ENCODE measurements at regions not wholly inside any gene's neighbourhood (a gene's known extent, or its start where the extent isn't known, plus 50 kb on each side); places are given as distances from the start of the nearest gene placed in this dataset.
"Not testable (repeated sequence)": the region's sequence is repeated elsewhere in the genome, so short reads cannot be mapped to it uniquely, and the experiment has no call there.

DNA sequence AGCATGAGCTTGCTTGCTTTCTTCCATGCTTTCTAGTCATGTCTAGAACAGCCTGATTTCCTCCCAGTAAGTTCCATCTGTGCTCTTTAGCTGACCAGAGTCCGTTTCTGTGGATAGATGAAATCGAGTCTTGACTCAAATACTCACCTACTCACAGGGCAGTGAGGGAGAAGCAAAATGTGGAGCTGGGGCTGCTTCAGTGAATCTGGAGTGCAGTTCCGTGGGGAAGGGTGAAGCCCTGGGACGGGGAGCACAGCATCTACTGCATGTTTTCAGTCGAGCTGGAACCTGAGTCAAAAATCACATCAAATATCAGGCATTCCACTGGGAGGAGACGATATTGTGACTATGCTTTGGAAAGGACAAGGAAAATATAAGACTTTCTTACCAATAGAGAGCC lies 70.3 kb upstream of the PRMT8 start:
- TF ChIP-seq CTCF (IDR thresholded peaks at IDR 0.05; ENCODE audit: insufficient read depth, missing control alignments), result no peak
- FAIRE-seq (no peak), DNase-seq (ENCODE audit: insufficient read length, low spot score) (no peak)

DNA sequence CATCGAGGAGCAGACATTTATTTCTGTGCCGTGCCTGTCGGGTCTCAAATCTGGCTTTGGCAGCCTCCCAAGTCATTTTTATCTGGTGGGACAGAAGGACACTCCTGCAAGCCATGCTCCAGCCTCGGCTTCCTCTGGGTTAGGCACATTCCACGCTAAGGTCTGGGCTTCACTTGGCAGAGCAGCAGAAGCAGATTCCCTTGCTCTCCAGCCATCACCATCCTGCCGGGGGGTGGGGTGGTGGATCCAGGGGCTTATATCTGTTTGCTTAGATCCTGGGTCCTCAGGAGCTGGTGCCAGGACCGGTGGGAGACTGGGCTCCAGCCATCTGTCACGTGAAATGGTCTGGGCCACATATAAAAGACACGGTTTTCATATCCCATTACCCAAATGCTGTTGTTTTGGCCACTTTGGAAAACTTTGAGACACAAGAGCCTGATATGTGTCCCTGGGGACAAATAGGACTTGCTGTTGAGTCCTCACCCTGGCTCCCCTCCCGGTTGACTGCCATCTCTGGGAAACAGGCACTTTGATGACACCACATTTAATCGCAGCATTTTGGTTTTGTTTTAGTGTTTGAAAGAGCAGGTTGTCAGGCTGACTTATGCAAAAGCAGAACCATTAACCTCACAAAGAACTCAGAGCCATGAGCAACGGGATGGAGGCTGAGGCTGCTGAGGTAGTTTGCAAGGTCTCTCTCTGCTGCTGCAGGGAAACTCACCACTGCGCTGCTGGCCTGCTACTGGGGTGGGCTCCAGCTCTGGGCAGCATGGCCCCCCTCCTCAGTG lies 69.6 kb upstream of the PRMT8 start:
- no peak for DNase-seq (ENCODE audit: insufficient read length, low spot score)
- no peak for TF ChIP-seq CTCF (IDR thresholded peaks at IDR 0.05; ENCODE audit: insufficient read depth, missing control alignments)
- no peak for FAIRE-seq

DNA sequence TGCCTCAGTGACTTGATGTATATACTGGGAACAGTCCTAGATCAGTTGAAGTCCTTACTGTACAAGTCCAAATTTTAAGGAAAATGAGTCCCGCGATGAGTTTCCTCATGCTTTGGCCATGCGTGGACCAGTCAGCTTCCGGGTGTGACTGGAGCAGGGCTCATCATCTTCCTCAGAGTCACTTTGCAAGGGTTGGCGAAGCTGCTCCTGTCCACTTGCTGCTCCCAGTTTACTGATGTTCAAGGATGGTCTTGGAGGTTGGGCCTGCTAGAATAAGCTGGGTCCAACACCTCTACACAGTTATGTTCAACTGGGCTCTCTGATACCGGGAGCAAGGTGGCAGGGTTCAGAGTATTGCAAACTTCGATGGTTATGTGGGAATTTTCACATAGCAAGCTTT lies 66.2 kb upstream of the PRMT8 start:
- FAIRE-seq; DNase-seq (ENCODE audit: insufficient read length, low spot score): not testable (repeated sequence)

DNA sequence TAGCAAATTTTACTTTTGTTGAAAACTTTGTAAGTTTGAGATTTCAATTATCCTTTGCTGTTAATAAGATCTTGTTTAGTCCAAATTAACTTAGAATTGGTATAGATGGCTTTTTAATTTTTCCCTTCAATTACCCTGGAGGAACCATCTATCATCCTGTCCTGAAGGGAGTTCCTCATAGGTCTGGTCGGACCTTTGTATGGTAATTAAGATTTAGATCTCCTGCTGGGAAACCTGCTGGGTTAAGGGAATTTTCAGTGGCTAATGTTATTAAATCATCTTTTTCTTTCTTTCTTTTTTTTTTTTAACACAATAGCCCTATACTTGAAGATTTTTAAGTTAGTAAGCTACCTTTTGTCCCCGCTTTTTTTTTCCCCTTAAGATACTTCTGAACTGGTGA lies 63.0 kb upstream of the PRMT8 start:
- no peak for DNase-seq (ENCODE audit: insufficient read length, low spot score)
- no peak for TF ChIP-seq CTCF (IDR thresholded peaks at IDR 0.05; ENCODE audit: insufficient read depth, missing control alignments)
- no peak for FAIRE-seq

DNA sequence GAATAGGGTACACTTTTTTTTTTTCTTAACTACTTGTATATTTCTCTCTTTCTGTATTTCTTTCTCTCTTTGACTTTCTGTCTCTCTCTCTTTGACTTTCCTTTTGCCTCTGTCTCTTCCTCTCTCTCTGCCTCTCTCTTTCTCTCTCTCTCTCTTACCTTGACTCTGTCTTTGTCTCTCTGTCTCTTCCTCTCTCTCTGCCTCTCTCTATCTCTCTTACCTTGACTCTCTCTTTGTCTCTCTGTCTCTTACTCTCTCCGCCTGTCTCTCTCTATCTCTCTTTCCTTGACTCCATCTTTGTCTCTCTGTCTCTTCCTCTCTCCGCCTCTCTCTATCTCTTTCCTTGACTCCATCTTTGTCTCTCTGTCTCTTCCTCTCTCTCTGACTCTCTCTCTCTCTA lies 62.4 kb upstream of the PRMT8 start:
- TF ChIP-seq CTCF (IDR thresholded peaks at IDR 0.05; ENCODE audit: insufficient read depth, missing control alignments), result no peak
- DNase-seq (ENCODE audit: insufficient read length, low spot score), result no peak
- FAIRE-seq, result no peak

DNA sequence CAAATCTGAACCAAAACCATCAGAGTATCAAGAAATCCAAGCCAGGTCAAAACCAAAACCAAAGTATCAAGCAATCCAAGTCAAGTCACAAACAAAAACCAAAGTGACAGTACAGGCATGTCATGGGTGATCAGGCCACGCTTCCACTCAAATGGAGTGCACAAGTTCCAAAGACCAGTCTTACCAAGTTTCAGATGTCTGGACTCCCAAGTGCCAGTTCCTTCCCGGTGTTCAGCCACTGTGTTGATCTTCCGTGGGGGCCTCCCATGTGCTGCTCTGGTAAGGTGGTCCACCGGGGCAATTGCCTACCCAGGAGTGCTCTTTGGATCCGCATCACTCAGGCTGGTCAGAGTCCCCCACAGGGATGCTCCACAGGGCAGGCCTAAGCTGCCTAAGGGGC lies 61.5 kb upstream of the PRMT8 start:
- DNase-seq (ENCODE audit: insufficient read length, low spot score); FAIRE-seq: not testable (repeated sequence)

DNA sequence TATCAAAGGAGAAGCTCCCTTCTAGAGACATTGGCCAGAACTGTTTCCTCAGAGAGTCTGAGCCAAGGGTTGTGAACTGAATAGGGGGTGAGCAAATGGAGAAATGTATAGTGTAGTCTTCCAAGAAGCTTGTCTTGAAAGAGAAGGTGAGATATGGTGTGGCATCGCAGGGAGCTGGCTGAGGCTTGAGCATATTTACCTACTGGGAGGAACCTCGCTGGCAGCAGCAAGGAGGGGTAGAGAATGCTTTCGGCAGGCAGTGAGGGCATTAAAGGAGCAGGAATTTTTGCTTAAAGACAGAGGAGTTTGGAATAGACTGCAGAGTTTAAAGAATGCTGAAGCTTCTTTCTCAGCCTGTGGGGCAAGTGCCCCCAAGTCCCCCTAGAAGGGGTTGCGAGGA lies 59.3 kb upstream of the PRMT8 start:
- FAIRE-seq (no peak), DNase-seq (ENCODE audit: insufficient read length, low spot score) (no peak)
- TF ChIP-seq CTCF (IDR thresholded peaks at IDR 0.05; ENCODE audit: insufficient read depth, missing control alignments), result no peak

- DNase-seq (ENCODE audit: insufficient read length, low spot score) (no peak), FAIRE-seq (no peak)
- TF ChIP-seq CTCF (IDR thresholded peaks at IDR 0.05; ENCODE audit: insufficient read depth, missing control alignments), result no peak
Measured at GRCh38 chr12:3432176-3432742, 58.7 kb upstream of the PRMT8 start.

Data from D721Med (cell line).